ENCODE measurements at regions not wholly inside any gene's neighbourhood (a gene's known extent, or its start where the extent isn't known, plus 50 kb on each side); places are given as distances from the start of the nearest gene placed in this dataset.

- Histone ChIP-seq H2BK12ac (ENCODE audit: low read depth, low read length) (no peak overlapping the region), H2BK20ac (ENCODE audit: low read length) (no peak overlapping the region), H2AK5ac (ENCODE audit: low read depth, low read length) (no peak overlapping the region), H3K14ac (ENCODE audit: insufficient read length) (no peak overlapping the region), H3K9me3 (ENCODE audit: insufficient read depth in 2 of 2, low read depth in 1 of 2, low read length in 1 of 2) (no peaks in the 10 kb centered on the region), H3K4me3 (ENCODE audit: extremely low read depth in 1 of 4, insufficient read depth in 2 of 4, low read depth in 3 of 4, low read length in 4 of 4) (no peak overlapping the region), H3K56ac (replicated peaks; ENCODE audit: insufficient read length, low read depth, low read length) (no peak overlapping the region), H4K20me1 (replicated peaks in 1 of 2; ENCODE audit: control insufficient read depth in 1 of 2, insufficient read depth in 2 of 2, low read length in 2 of 2) (no peaks in the 10 kb centered on the region), H2BK120ac (replicated peaks; ENCODE audit: low read depth, low read length) (no peak overlapping the region), H2BK15ac (ENCODE audit: low read length) (no peak overlapping the region), H4K91ac (replicated peaks; ENCODE audit: insufficient read length, low read length) (no peak overlapping the region), H4K5ac (ENCODE audit: insufficient read length, low read depth, low read length) (no peak overlapping the region), H4K8ac (ENCODE audit: extremely low read depth, insufficient read depth, low read length) (no peak overlapping the region), H3K23ac (ENCODE audit: insufficient read length) (no peak overlapping the region), H3K4ac (replicated peaks; ENCODE audit: insufficient read length, low read depth, low read length) (no peak overlapping the region), H2BK5ac (ENCODE audit: low read depth, low read length) (no peak overlapping the region), H3K9ac (replicated peaks in 1 of 4; ENCODE audit: extremely low read depth in 1 of 4, low read depth in 3 of 4, low read length in 3 of 4) (peak overlapping the region in 1 of 4 experiments; percentile 38; a peak in 1 of 7 replicates), H3K4me1 (replicated peaks in 1 of 4; ENCODE audit: control insufficient read depth in 3 of 4, insufficient read depth in 4 of 4, low read length in 3 of 4) (no peaks in the 10 kb centered on the region), H3K23me2 (ENCODE audit: low read depth, low read length) (no peaks in the 10 kb centered on the region), H3K18ac (ENCODE audit: extremely low read depth, low read length) (no peak overlapping the region), H3K79me2 (ENCODE audit: control insufficient read depth in 1 of 2, insufficient read depth in 2 of 2, low read length in 2 of 2) (no peaks in the 10 kb centered on the region), H3K27me3 (replicated peaks in 1 of 4; ENCODE audit: control insufficient read depth in 3 of 4, extremely low read depth in 1 of 4, insufficient read depth in 3 of 4, low read length in 3 of 4) (no peaks in the 10 kb centered on the region), H3K27ac (ENCODE audit: low read depth, low read length) (no peak overlapping the region), H3K4me2 (ENCODE audit: insufficient read depth in 1 of 2, low read depth in 2 of 2, low read length in 2 of 2) (no peak overlapping the region), H3K79me1 (ENCODE audit: low read depth, low read length) (no peaks in the 10 kb centered on the region), H2AFZ (ENCODE audit: low read length) (no peak overlapping the region), H3K36me3 (ENCODE audit: control insufficient read depth in 2 of 4, insufficient read depth in 4 of 4, low read length in 3 of 4) (no peaks in the 10 kb centered on the region)
- ChIA-PET CTCF (ENCODE audit: partially characterized antibody) (no interaction called here), POLR2A (ENCODE audit: partially characterized antibody) (no interaction called here)
- DNase-seq (ENCODE audit: low read depth in 1 of 2, low spot score in 2 of 2), result no peak
- 82% methylated on average over 1 of the region's 1 CpG; no CpG with 5 or more reads in 1 of the 2 experiments for WGBS, 2 experiments (ENCODE audit: extremely low coverage in 1 of 2, insufficient coverage in 1 of 2, insufficient read length in 1 of 2, insufficient replicate concordance in 2 of 2, low coverage in 1 of 2, low lambda C conversion rate in 2 of 2, missing lambda C conversion rate in 1 of 2)
- TF ChIP-seq JUND (IDR thresholded peaks at IDR 0.05; ENCODE audit: low read length) (no peak), GTF2F1 (IDR thresholded peaks at IDR 0.05; ENCODE audit: borderline replicate concordance, low read depth, low read length) (no peak), SIRT6 (IDR thresholded peaks at IDR 0.05; ENCODE audit: low read length) (no peak), BACH1 (IDR thresholded peaks at IDR 0.05; ENCODE audit: low read length) (no peak), SUZ12 (IDR thresholded peaks at IDR 0.05; ENCODE audit: low read length) (no peak), TCF12 (IDR thresholded peaks at IDR 0.05; ENCODE audit: low read depth, low read length) (no peak), SIX5 (IDR thresholded peaks at IDR 0.05; ENCODE audit: low read depth, low read length) (no peak), ASH2L (IDR thresholded peaks at IDR 0.05; ENCODE audit: low read length) (no peak), FOSL1 (IDR thresholded peaks at IDR 0.05; ENCODE audit: insufficient read depth, low read depth, low read length) (no peak), SAP30 (IDR thresholded peaks at IDR 0.05; ENCODE audit: insufficient read depth, insufficient replicate concordance, low read length) (no peak), TEAD4 (IDR thresholded peaks at IDR 0.05; ENCODE audit: low read depth, low read length) (no peak), EGR1 (IDR thresholded peaks at IDR 0.05; ENCODE audit: borderline replicate concordance, low read depth, low read length) (no peak), CEBPB (IDR thresholded peaks at IDR 0.05; ENCODE audit: low read depth, low read length) (no peak)
- TF ChIP-seq, protein P1, sequence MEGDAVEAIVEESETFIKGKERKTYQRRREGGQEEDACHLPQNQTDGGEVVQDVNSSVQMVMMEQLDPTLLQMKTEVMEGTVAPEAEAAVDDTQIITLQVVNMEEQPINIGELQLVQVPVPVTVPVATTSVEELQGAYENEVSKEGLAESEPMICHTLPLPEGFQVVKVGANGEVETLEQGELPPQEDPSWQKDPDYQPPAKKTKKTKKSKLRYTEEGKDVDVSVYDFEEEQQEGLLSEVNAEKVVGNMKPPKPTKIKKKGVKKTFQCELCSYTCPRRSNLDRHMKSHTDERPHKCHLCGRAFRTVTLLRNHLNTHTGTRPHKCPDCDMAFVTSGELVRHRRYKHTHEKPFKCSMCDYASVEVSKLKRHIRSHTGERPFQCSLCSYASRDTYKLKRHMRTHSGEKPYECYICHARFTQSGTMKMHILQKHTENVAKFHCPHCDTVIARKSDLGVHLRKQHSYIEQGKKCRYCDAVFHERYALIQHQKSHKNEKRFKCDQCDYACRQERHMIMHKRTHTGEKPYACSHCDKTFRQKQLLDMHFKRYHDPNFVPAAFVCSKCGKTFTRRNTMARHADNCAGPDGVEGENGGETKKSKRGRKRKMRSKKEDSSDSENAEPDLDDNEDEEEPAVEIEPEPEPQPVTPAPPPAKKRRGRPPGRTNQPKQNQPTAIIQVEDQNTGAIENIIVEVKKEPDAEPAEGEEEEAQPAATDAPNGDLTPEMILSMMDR (IDR thresholded peaks at IDR 0.05; ENCODE audit: control extremely low read depth in 1 of 3, insufficient read depth in 1 of 3, low read depth in 1 of 3, low read length in 3 of 3), result no peak
- no peak for FAIRE-seq
These were observed 603.6 kb downstream of the PSAT1 start for GRCh38 chr9:78900500-78900899.
